Suppressor macrophage (primary cell): ENCODE measurements at regions not wholly inside any gene's neighbourhood (a gene's known extent, or its start where the extent isn't known, plus 50 kb on each side); places are given as distances from the start of the nearest gene placed in this dataset.

Source experiments
- DNase-seq, 4 experiments: peaks; one replicate each; pipeline ENCODE4 v3.0.0-alpha.2; 2020 to 2022

- no peak for DNase-seq
These were observed 178.0 kb downstream of the RND3 start for GRCh38 chr2:150309311-150310080.

GRCh38 chr2:150307258-150307657 lies 180.2 kb downstream of the RND3 start:
- DNase-seq = no peak

GRCh38 chr2:150303281-150303680 lies 184.2 kb downstream of the RND3 start:
- peak in 2 of 4 experiments; percentile 6 to 25 for DNase-seq

GRCh38 chr2:150298571-150299305 lies 188.7 kb downstream of the RND3 start:
- no peak for DNase-seq

GRCh38 chr2:150296770-150297546 lies 190.5 kb downstream of the RND3 start:
- no peak for DNase-seq

- DNase-seq = no peak
These were observed 191.9 kb downstream of the RND3 start for GRCh38 chr2:150295544-150295943.

- no peak for DNase-seq
These were observed 193.7 kb downstream of the RND3 start for GRCh38 chr2:150293771-150294170.

GRCh38 chr2:150292807-150293206 lies 194.7 kb downstream of the RND3 start:
- no peak for DNase-seq

GRCh38 chr2:150292192-150292591 lies 195.3 kb downstream of the RND3 start:
- no peak for DNase-seq

- DNase-seq = no peak
These were observed 200.6 kb downstream of the RND3 start for GRCh38 chr2:150286730-150287362.

- no peak for DNase-seq
These were observed 203.4 kb downstream of the RND3 start for GRCh38 chr2:150284116-150284515.

- DNase-seq = no peak
These were observed 204.6 kb downstream of the RND3 start for GRCh38 chr2:150282771-150283371.

- DNase-seq = no peak
These were observed 205.1 kb downstream of the RND3 start for GRCh38 chr2:150282357-150282756.

- DNase-seq = no peak
These were observed 207.2 kb downstream of the RND3 start for GRCh38 chr2:150280231-150280630.

- no peak for DNase-seq
These were observed 207.8 kb downstream of the RND3 start for GRCh38 chr2:150279686-150280085.

- no peak for DNase-seq
These were observed 210.7 kb downstream of the RND3 start for GRCh38 chr2:150276737-150277136.

GRCh38 chr2:150274108-150274507 lies 213.4 kb downstream of the RND3 start:
- DNase-seq = no peak

GRCh38 chr2:150271952-150272802 lies 215.3 kb downstream of the RND3 start:
- no peak for DNase-seq

GRCh38 chr2:150267651-150268415 lies 219.6 kb downstream of the RND3 start:
- no peak for DNase-seq

- DNase-seq = no peak
These were observed 220.5 kb downstream of the RND3 start for GRCh38 chr2:150266931-150267330.

GRCh38 chr2:150264442-150264841 lies 223.0 kb downstream of the RND3 start:
- no peak for DNase-seq
